Progenitor cell of endocrine pancreas (in vitro differentiated cells): ENCODE measurements at regions not wholly inside any gene's neighbourhood (a gene's known extent, or its start where the extent isn't known, plus 50 kb on each side); places are given as distances from the start of the nearest gene placed in this dataset.
"Not testable (repeated sequence)": the region's sequence is repeated elsewhere in the genome, so short reads cannot be mapped to it uniquely, and the experiment has no call there.

Experiments used
- DNase-seq: peaks from one replicate; pipeline ENCODE4 v3.0.0; 2021; ENCODE audit warnings: low spot score; ENCODE audit not compliant: unreplicated experiment
- H3K27ac Mint-ChIP-seq: 2 replicates; pipeline ENCODE4 v1.8.0; 2021; ENCODE audit warnings: mild to moderate bottlenecking, moderate library complexity, mixed read lengths
- H3K27me3 Mint-ChIP-seq: 2 replicates; pipeline ENCODE4 v1.8.0; 2021; ENCODE audit warnings: mixed read lengths
- H3K36me3 Mint-ChIP-seq: 2 replicates; pipeline ENCODE4 v1.8.0; 2022; ENCODE audit warnings: mixed read lengths; ENCODE audit not compliant: insufficient read depth
- H3K4me1 Mint-ChIP-seq: 2 replicates; pipeline ENCODE4 v1.8.0; 2021; ENCODE audit warnings: low read depth, mixed read lengths
- H3K4me3 Mint-ChIP-seq: 2 replicates; pipeline ENCODE4 v1.8.0; 2021; ENCODE audit warnings: low read depth, mild to moderate bottlenecking, moderate library complexity, mixed read lengths
- H3K9me3 Mint-ChIP-seq: 2 replicates; pipeline ENCODE4 v1.8.0; 2021; ENCODE audit warnings: low read depth, mixed read lengths
- TF ChIP-seq, protein P1 (sequence below): fragments of 200-600 bp; sonication (generic); IDR thresholded peaks from one replicate; pipeline ENCODE4 v1.5.0; 2021; ENCODE audit warnings: antibody characterized with exemption, mild to moderate bottlenecking; ENCODE audit not compliant: unreplicated experiment

GRCh38 chr4:28482580-28483270 is 1622.1 kb downstream of the STIM2 start:
- Mint-ChIP-seq H3K27me3 (no peaks in the 10 kb centered on the region), H3K36me3 (no peaks in the 10 kb centered on the region), H3K4me3 (no peak overlapping the region), H3K27ac (no peak overlapping the region), H3K9me3 (no peaks in the 10 kb centered on the region), H3K4me1 (peaks cover 3% of the 10 kb centered on the region)
- TF ChIP-seq, protein P1, sequence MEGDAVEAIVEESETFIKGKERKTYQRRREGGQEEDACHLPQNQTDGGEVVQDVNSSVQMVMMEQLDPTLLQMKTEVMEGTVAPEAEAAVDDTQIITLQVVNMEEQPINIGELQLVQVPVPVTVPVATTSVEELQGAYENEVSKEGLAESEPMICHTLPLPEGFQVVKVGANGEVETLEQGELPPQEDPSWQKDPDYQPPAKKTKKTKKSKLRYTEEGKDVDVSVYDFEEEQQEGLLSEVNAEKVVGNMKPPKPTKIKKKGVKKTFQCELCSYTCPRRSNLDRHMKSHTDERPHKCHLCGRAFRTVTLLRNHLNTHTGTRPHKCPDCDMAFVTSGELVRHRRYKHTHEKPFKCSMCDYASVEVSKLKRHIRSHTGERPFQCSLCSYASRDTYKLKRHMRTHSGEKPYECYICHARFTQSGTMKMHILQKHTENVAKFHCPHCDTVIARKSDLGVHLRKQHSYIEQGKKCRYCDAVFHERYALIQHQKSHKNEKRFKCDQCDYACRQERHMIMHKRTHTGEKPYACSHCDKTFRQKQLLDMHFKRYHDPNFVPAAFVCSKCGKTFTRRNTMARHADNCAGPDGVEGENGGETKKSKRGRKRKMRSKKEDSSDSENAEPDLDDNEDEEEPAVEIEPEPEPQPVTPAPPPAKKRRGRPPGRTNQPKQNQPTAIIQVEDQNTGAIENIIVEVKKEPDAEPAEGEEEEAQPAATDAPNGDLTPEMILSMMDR = no peak
- no peak for DNase-seq

DNA sequence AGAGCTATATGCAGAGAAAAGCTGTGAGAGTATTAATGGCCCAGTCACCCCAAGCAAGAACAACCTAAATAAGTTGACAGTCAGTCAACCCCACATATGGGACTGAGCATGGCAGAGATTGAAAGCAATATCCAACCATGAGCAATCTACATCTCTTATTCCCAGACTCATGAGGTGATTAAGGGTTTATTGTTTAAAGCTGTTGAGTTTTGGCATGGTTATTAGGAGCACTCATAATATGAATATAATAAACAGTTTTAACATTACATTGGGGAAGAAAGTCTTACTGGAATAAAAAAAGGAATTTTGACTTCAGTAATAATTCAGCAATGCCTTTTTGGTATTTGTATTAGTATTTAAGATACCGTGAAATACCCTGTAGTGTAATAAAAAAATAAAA is 1627.4 kb downstream of the STIM2 start:
- H3K9me3 Mint-ChIP-seq = peaks cover under 1% of the 10 kb centered on the region
- H3K27me3 Mint-ChIP-seq = no peaks in the 10 kb centered on the region
- H3K4me1 Mint-ChIP-seq = no peaks in the 10 kb centered on the region
- no peaks in the 10 kb centered on the region for H3K36me3 Mint-ChIP-seq
- TF ChIP-seq, protein P1 = no peak
- no peak overlapping the region for H3K4me3 Mint-ChIP-seq
- no peak for DNase-seq
- no peak overlapping the region for H3K27ac Mint-ChIP-seq

- peaks cover 10% of the 10 kb centered on the region for H3K9me3 Mint-ChIP-seq
- no peaks in the 10 kb centered on the region for H3K4me1 Mint-ChIP-seq
- no peak overlapping the region for H3K27ac Mint-ChIP-seq
- no peaks in the 10 kb centered on the region for H3K36me3 Mint-ChIP-seq
- TF ChIP-seq, protein P1 = no peak
- no peak for DNase-seq
- H3K27me3 Mint-ChIP-seq = no peaks in the 10 kb centered on the region
- H3K4me3 Mint-ChIP-seq = no peak overlapping the region
These were observed 1630.0 kb downstream of the STIM2 start for GRCh38 chr4:28490669-28491068.

GRCh38 chr4:28505064-28505463 is 1644.4 kb downstream of the STIM2 start:
- Mint-ChIP-seq H3K27me3 (no peaks in the 10 kb centered on the region), H3K9me3 (no peaks in the 10 kb centered on the region), H3K4me1 (no peaks in the 10 kb centered on the region), H3K4me3 (no peak overlapping the region), H3K27ac (no peak overlapping the region), H3K36me3 (no peaks in the 10 kb centered on the region)
- no peak for DNase-seq
- TF ChIP-seq, protein P1 = no peak

- H3K27me3 Mint-ChIP-seq = no peaks in the 10 kb centered on the region
- H3K4me3 Mint-ChIP-seq = no peak overlapping the region
- H3K36me3 Mint-ChIP-seq = no peaks in the 10 kb centered on the region
- H3K27ac Mint-ChIP-seq = no peak overlapping the region
- H3K4me1 Mint-ChIP-seq = no peaks in the 10 kb centered on the region
- H3K9me3 Mint-ChIP-seq = no peaks in the 10 kb centered on the region
- TF ChIP-seq, protein P1 = no peak
- DNase-seq = no peak
These were observed 1648.0 kb downstream of the STIM2 start for GRCh38 chr4:28508636-28509035.

GRCh38 chr4:28514766-28515165 is 1654.1 kb downstream of the STIM2 start:
- H3K9me3 Mint-ChIP-seq, H3K4me3 Mint-ChIP-seq, H3K4me1 Mint-ChIP-seq, H3K27ac Mint-ChIP-seq, DNase-seq, H3K36me3 Mint-ChIP-seq, H3K27me3 Mint-ChIP-seq: not testable (repeated sequence)
